ENCODE measurements at regions not wholly inside any gene's neighbourhood (a gene's known extent, or its start where the extent isn't known, plus 50 kb on each side); places are given as distances from the start of the nearest gene placed in this dataset.

DNA sequence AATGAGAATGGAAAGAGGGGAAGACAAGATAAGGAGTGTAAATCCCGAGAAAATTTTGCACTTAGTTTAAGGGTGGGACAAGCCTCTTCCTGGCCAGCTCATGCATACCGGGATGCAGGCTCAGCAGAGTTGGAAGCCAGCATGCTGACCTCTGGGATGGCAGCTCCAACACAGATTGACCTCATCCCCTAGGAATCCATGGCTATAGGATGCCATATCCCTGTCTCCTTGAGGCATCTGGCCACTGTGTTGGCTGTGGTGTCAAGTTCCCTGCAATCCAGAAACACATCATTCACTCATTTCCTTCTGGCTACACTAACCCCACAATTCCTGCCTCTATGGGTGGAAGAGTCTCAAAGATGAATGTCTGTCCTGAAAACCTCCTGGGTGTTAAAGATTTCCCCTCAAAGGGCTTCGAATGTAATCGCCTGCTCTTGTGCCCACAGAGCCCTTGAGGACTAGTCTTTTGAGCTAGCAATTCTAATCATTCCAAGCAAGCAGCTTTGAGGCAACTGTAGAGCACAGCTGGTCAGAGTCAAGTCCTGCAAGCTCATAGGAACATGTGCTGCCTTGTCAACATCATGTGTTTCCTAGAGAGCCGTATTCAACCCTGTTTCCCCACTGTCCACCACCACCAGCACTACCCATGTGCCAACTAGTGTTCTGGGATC is 141.4 kb downstream of the PMP22 start:
- Histone ChIP-seq H3K4me3 (ENCODE audit: low read length) (no peak overlapping the region), H3K36me3 (ENCODE audit: insufficient read depth, low read length) (no peaks in the 10 kb centered on the region), H3K79me2 (replicated peaks; ENCODE audit: insufficient read depth, low read length) (no peaks in the 10 kb centered on the region), H2AFZ (ENCODE audit: low read depth, low read length) (no peak overlapping the region), H3K27me3 (ENCODE audit: insufficient read depth, low read depth, low read length) (no peaks in the 10 kb centered on the region), H3K9ac (ENCODE audit: low read length) (no peak overlapping the region), H4K20me1 (ENCODE audit: insufficient read depth) (no peaks in the 10 kb centered on the region), H3K9me3 (ENCODE audit: low read length) (no peaks in the 10 kb centered on the region), H3F3A (ENCODE audit: insufficient read depth, low read length, poor library complexity, severe bottlenecking) (no peaks in the 10 kb centered on the region), H3K4me2 (ENCODE audit: low read length) (no peak overlapping the region), H3K27ac (ENCODE audit: low read length) (no peak overlapping the region), H3K9me2 (ENCODE audit: insufficient read depth, low read length) (no peaks in the 10 kb centered on the region)
- TF ChIP-seq, protein P1, sequence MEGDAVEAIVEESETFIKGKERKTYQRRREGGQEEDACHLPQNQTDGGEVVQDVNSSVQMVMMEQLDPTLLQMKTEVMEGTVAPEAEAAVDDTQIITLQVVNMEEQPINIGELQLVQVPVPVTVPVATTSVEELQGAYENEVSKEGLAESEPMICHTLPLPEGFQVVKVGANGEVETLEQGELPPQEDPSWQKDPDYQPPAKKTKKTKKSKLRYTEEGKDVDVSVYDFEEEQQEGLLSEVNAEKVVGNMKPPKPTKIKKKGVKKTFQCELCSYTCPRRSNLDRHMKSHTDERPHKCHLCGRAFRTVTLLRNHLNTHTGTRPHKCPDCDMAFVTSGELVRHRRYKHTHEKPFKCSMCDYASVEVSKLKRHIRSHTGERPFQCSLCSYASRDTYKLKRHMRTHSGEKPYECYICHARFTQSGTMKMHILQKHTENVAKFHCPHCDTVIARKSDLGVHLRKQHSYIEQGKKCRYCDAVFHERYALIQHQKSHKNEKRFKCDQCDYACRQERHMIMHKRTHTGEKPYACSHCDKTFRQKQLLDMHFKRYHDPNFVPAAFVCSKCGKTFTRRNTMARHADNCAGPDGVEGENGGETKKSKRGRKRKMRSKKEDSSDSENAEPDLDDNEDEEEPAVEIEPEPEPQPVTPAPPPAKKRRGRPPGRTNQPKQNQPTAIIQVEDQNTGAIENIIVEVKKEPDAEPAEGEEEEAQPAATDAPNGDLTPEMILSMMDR (IDR thresholded peaks at IDR 0.05; ENCODE audit: poor library complexity, severe bottlenecking) = no peak
- no peak for TF ChIP-seq EP300 (conservative IDR thresholded peaks at IDR 0.05; ENCODE audit: poor library complexity, severe bottlenecking)
- no peak for TF ChIP-seq EZH2 (IDR thresholded peaks at IDR 0.05; ENCODE audit: borderline replicate concordance, insufficient read depth, low read length, poor library complexity, severe bottlenecking)
- TF ChIP-seq TAF1 (IDR thresholded peaks at IDR 0.05; ENCODE audit: low read depth) = no peak
- TF ChIP-seq, protein P2, sequence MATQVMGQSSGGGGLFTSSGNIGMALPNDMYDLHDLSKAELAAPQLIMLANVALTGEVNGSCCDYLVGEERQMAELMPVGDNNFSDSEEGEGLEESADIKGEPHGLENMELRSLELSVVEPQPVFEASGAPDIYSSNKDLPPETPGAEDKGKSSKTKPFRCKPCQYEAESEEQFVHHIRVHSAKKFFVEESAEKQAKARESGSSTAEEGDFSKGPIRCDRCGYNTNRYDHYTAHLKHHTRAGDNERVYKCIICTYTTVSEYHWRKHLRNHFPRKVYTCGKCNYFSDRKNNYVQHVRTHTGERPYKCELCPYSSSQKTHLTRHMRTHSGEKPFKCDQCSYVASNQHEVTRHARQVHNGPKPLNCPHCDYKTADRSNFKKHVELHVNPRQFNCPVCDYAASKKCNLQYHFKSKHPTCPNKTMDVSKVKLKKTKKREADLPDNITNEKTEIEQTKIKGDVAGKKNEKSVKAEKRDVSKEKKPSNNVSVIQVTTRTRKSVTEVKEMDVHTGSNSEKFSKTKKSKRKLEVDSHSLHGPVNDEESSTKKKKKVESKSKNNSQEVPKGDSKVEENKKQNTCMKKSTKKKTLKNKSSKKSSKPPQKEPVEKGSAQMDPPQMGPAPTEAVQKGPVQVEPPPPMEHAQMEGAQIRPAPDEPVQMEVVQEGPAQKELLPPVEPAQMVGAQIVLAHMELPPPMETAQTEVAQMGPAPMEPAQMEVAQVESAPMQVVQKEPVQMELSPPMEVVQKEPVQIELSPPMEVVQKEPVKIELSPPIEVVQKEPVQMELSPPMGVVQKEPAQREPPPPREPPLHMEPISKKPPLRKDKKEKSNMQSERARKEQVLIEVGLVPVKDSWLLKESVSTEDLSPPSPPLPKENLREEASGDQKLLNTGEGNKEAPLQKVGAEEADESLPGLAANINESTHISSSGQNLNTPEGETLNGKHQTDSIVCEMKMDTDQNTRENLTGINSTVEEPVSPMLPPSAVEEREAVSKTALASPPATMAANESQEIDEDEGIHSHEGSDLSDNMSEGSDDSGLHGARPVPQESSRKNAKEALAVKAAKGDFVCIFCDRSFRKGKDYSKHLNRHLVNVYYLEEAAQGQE (IDR thresholded peaks at IDR 0.05; ENCODE audit: borderline replicate concordance) = no peak
- TF ChIP-seq RAD21 (conservative IDR thresholded peaks at IDR 0.05) = no peak
- TF ChIP-seq SMC3 (conservative IDR thresholded peaks at IDR 0.05; ENCODE audit: poor library complexity) = no peak

DNA sequence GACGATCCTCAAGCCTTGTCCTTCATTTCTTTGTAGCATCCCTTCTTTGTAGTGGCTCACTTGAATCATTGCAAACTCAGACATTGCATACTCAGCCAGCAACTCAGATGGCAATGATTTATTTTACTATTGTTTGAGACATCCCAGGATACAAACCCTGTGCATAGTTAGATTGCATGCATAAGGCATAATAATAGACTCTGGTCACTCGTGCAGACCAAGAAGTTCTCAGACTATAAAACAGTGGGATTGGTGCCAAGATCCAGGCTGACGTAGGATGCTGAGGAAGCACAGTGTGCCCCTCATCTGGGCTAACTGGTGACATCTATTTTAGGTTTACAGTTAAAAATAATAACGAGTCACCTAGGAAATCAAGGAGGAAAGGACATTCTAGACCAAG is 142.3 kb downstream of the PMP22 start:
- H3K27ac ChIP-seq (ENCODE audit: low read length) = no peak overlapping the region
- no peaks in the 10 kb centered on the region for H3K27me3 ChIP-seq (ENCODE audit: insufficient read depth, low read depth, low read length)
- H4K20me1 ChIP-seq (ENCODE audit: insufficient read depth) = no peaks in the 10 kb centered on the region
- no peaks in the 10 kb centered on the region for H3K9me3 ChIP-seq (ENCODE audit: low read length)
- H3K79me2 ChIP-seq (replicated peaks; ENCODE audit: insufficient read depth, low read length) = no peaks in the 10 kb centered on the region
- no peak overlapping the region for H3K9ac ChIP-seq (ENCODE audit: low read length)
- no peak overlapping the region for H3K4me2 ChIP-seq (ENCODE audit: low read length)
- H3K36me3 ChIP-seq (ENCODE audit: insufficient read depth, low read length) = no peaks in the 10 kb centered on the region
- H2AFZ ChIP-seq (ENCODE audit: low read depth, low read length) = no peak overlapping the region
- no peaks in the 10 kb centered on the region for H3K9me2 ChIP-seq (ENCODE audit: insufficient read depth, low read length)
- TF ChIP-seq MXI1 (conservative IDR thresholded peaks at IDR 0.05; ENCODE audit: poor library complexity, severe bottlenecking) (no peak), EP300 (conservative IDR thresholded peaks at IDR 0.05; ENCODE audit: poor library complexity, severe bottlenecking) (no peak), SMC3 (conservative IDR thresholded peaks at IDR 0.05; ENCODE audit: poor library complexity) (no peak), POLR2AphosphoS5 (IDR thresholded peaks at IDR 0.05) (no peak), EZH2 (IDR thresholded peaks at IDR 0.05; ENCODE audit: borderline replicate concordance, insufficient read depth, low read length, poor library complexity, severe bottlenecking) (no peak), RAD21 (conservative IDR thresholded peaks at IDR 0.05) (no peak), TAF1 (IDR thresholded peaks at IDR 0.05; ENCODE audit: low read depth) (no peak)
- TF ChIP-seq, protein P1 (IDR thresholded peaks at IDR 0.05; ENCODE audit: poor library complexity, severe bottlenecking) = no peak
- TF ChIP-seq, protein P2 (IDR thresholded peaks at IDR 0.05; ENCODE audit: borderline replicate concordance) = no peak
- H3K4me3 ChIP-seq (ENCODE audit: low read length) = no peak overlapping the region
- H3F3A ChIP-seq (ENCODE audit: insufficient read depth, low read length, poor library complexity, severe bottlenecking) = no peaks in the 10 kb centered on the region

All from neural cell (in vitro differentiated cells).